ENCODE measurements at regions not wholly inside any gene's neighbourhood (a gene's known extent, or its start where the extent isn't known, plus 50 kb on each side); places are given as distances from the start of the nearest gene placed in this dataset.
"Not testable (repeated sequence)": the region's sequence is repeated elsewhere in the genome, so short reads cannot be mapped to it uniquely, and the experiment has no call there.

GRCh38 chr22:11041416-11041815 lies 4486.6 kb upstream of the OR11H1 start:
- H3K27ac ChIP-seq (ENCODE audit: low read depth, low read length); H3K56ac ChIP-seq (replicated peaks; ENCODE audit: insufficient read length, low read depth, low read length); H2BK15ac ChIP-seq (ENCODE audit: low read length); H2BK120ac ChIP-seq (replicated peaks; ENCODE audit: low read depth, low read length); H3K18ac ChIP-seq (ENCODE audit: extremely low read depth, low read length); H3K27me3 ChIP-seq (replicated peaks in 1 of 4; ENCODE audit: control insufficient read depth in 3 of 4, extremely low read depth in 1 of 4, insufficient read depth in 3 of 4, low read length in 3 of 4); H3K23me2 ChIP-seq (ENCODE audit: low read depth, low read length); H2BK20ac ChIP-seq (ENCODE audit: low read length); CTCF ChIA-PET (ENCODE audit: partially characterized antibody); H4K5ac ChIP-seq (ENCODE audit: insufficient read length, low read depth, low read length); H3K36me3 ChIP-seq (ENCODE audit: control insufficient read depth in 2 of 4, insufficient read depth in 4 of 4, low read length in 3 of 4); H4K20me1 ChIP-seq (replicated peaks in 1 of 2; ENCODE audit: control insufficient read depth in 1 of 2, insufficient read depth in 2 of 2, low read length in 2 of 2); H3K4me3 ChIP-seq (ENCODE audit: extremely low read depth in 1 of 4, insufficient read depth in 2 of 4, low read depth in 3 of 4, low read length in 4 of 4); H3K79me1 ChIP-seq (ENCODE audit: low read depth, low read length); POLR2A ChIA-PET (ENCODE audit: partially characterized antibody); H4K8ac ChIP-seq (ENCODE audit: extremely low read depth, insufficient read depth, low read length); H3K14ac ChIP-seq (ENCODE audit: insufficient read length); H3K9ac ChIP-seq (replicated peaks in 1 of 4; ENCODE audit: extremely low read depth in 1 of 4, low read depth in 3 of 4, low read length in 3 of 4); FAIRE-seq; H3K79me2 ChIP-seq (ENCODE audit: control insufficient read depth in 1 of 2, insufficient read depth in 2 of 2, low read length in 2 of 2); DNase-seq (ENCODE audit: low read depth in 1 of 2, low spot score in 2 of 2); H4K91ac ChIP-seq (replicated peaks; ENCODE audit: insufficient read length, low read length); H3K4me2 ChIP-seq (ENCODE audit: insufficient read depth in 1 of 2, low read depth in 2 of 2, low read length in 2 of 2); H3K4me1 ChIP-seq (replicated peaks in 1 of 4; ENCODE audit: control insufficient read depth in 3 of 4, insufficient read depth in 4 of 4, low read length in 3 of 4); H2BK5ac ChIP-seq (ENCODE audit: low read depth, low read length); H2AK5ac ChIP-seq (ENCODE audit: low read depth, low read length); H3K23ac ChIP-seq (ENCODE audit: insufficient read length); H2BK12ac ChIP-seq (ENCODE audit: low read depth, low read length); H2AFZ ChIP-seq (ENCODE audit: low read length); H3K4ac ChIP-seq (replicated peaks; ENCODE audit: insufficient read length, low read depth, low read length): not testable (repeated sequence)
- 84 to 100% methylated on average over 1 to 9 of the region's 9 CpGs for WGBS, 2 experiments (ENCODE audit: extremely low coverage in 1 of 2, insufficient coverage in 1 of 2, insufficient read length in 1 of 2, insufficient replicate concordance in 2 of 2, low coverage in 1 of 2, low lambda C conversion rate in 2 of 2, missing lambda C conversion rate in 1 of 2)
- peaks cover 47 to 72% of the 10 kb centered on the region in 2 experiments for H3K9me3 ChIP-seq (ENCODE audit: insufficient read depth in 2 of 2, low read depth in 1 of 2, low read length in 1 of 2)
